OCI-LY3 (cell line): ENCODE measurements at regions not wholly inside any gene's neighbourhood (a gene's known extent, or its start where the extent isn't known, plus 50 kb on each side); places are given as distances from the start of the nearest gene placed in this dataset.
A peak's percentile ranks its signal among the peaks of the same experiment; 100 is the strongest.

Source experiments
- H2AFZ ChIP-seq: fragments of 200-600, 300-600 bp; shearing (Covaris generic); 2 replicates; pipeline ENCODE4 v1.6.0; 2014; ENCODE audit warnings: antibody characterized with exemption, low read depth, low read length
- H3K27ac ChIP-seq: fragments of 200-600, 300-600 bp; sonication (generic); 2 replicates; pipeline ENCODE4 v1.5.1; 2014; ENCODE audit warnings: mild to moderate bottlenecking, low read length, moderate library complexity, mixed read lengths
- H3K27me3 ChIP-seq: fragments of 200-600, 300-600 bp; sonication (generic); 2 replicates; pipeline ENCODE4 v1.6.1; 2014; ENCODE audit warnings: low read depth, low read length, mixed read lengths
- H3K36me3 ChIP-seq: fragments of 200-600, 300-600 bp; sonication (generic); replicated peaks from 2 replicates; pipeline ENCODE3; 2014; ENCODE audit warnings: low read depth, low read length, mixed read lengths
- H3K4me1 ChIP-seq: fragments of 300-600, 200-600 bp; sonication (generic); 2 replicates; pipeline ENCODE4 v1.6.1; 2014; ENCODE audit warnings: low read length, mixed read lengths
- H3K4me2 ChIP-seq: fragments of 200-600, 300-600 bp; sonication (generic); 2 replicates; pipeline ENCODE4 v1.6.1; 2014; ENCODE audit warnings: low read length, mixed read lengths
- H3K4me3 ChIP-seq: fragments of 300-600, 200-600 bp; sonication (generic); 2 replicates; pipeline ENCODE4 v1.5.1; 2014; ENCODE audit warnings: antibody characterized with exemption, mild to moderate bottlenecking, low read length, moderate library complexity
- H3K79me2 ChIP-seq: fragments of 300-600, 200-600 bp; shearing (Covaris generic); 2 replicates; pipeline ENCODE4 v1.6.1; 2014; ENCODE audit warnings: mild to moderate bottlenecking, low read length, mixed read lengths
- H3K9ac ChIP-seq: fragments of 300-600, 200-600 bp; shearing (Covaris generic); 2 replicates; pipeline ENCODE4 v1.6.0; 2014; ENCODE audit warnings: mild to moderate bottlenecking, low read length, moderate library complexity
- H3K9me3 ChIP-seq: fragments of 200-600, 300-600 bp; shearing (Covaris generic); 2 replicates; pipeline ENCODE4 v1.6.1; 2014; ENCODE audit warnings: low read length, mixed read lengths; ENCODE audit not compliant: insufficient read depth
- H4K20me1 ChIP-seq: fragments of 200-600, 300-600 bp; sonication (generic); 2 replicates; pipeline ENCODE4 v1.6.1; 2016; ENCODE audit warnings: low read length, mixed read lengths; ENCODE audit not compliant: insufficient read depth
- EZH2phosphoT487 ChIP-seq: fragments of 200-600 bp; shearing (Covaris generic); IDR thresholded peaks from 2 replicates; pipeline ENCODE4 v1.6.1; 2018; ENCODE audit warnings: antibody characterized with exemption, mixed run types, low read depth
- TF ChIP-seq, protein P1 (sequence below): fragments of 200-600, 300-600 bp; sonication (generic); IDR thresholded peaks from 2 replicates; pipeline ENCODE4 v1.5.1; 2014; ENCODE audit warnings: antibody characterized with exemption, low read length, low read depth

DNA sequence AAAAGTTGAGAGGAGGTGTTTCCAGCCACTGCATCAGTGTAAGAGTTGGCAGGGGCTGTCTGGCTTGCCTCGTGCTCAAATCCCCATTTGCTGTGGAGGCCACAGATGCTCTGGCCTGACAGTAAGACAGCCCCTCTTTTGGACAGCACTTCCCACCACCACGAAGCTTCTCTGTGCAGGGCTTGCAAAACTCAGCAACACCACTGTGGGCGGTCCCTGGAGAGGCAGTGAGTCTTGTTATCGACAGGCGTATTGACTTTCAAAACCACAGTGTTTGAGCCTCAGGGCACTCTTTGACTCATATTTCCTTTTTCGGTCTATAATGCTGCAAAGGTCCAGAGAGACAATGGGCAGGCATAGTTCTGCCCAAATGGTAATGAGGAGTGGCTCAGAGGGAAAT is 539.5 kb downstream of the EBF1 start:
- Histone ChIP-seq H3K9ac (peak overlapping the region; percentile 29), H3K9me3 (0 out of 2 replicates have a peak, but pooled peaks cover 2% of the 10 kb centered on the region), H3K27ac (no peak overlapping the region), H4K20me1 (no peaks in the 10 kb centered on the region), H3K27me3 (peaks cover 14% of the 10 kb centered on the region), H3K4me3 (peak overlapping the region; percentile 64), H3K4me2 (peak overlapping the region; percentile 87), H3K4me1 (peaks cover 43% of the 10 kb centered on the region), H3K36me3 (no peaks in the 10 kb centered on the region), H3K79me2 (no peaks in the 10 kb centered on the region), H2AFZ (no peak overlapping the region)
- no peak for TF ChIP-seq EZH2phosphoT487
- TF ChIP-seq, protein P1, sequence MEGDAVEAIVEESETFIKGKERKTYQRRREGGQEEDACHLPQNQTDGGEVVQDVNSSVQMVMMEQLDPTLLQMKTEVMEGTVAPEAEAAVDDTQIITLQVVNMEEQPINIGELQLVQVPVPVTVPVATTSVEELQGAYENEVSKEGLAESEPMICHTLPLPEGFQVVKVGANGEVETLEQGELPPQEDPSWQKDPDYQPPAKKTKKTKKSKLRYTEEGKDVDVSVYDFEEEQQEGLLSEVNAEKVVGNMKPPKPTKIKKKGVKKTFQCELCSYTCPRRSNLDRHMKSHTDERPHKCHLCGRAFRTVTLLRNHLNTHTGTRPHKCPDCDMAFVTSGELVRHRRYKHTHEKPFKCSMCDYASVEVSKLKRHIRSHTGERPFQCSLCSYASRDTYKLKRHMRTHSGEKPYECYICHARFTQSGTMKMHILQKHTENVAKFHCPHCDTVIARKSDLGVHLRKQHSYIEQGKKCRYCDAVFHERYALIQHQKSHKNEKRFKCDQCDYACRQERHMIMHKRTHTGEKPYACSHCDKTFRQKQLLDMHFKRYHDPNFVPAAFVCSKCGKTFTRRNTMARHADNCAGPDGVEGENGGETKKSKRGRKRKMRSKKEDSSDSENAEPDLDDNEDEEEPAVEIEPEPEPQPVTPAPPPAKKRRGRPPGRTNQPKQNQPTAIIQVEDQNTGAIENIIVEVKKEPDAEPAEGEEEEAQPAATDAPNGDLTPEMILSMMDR, result no peak

DNA sequence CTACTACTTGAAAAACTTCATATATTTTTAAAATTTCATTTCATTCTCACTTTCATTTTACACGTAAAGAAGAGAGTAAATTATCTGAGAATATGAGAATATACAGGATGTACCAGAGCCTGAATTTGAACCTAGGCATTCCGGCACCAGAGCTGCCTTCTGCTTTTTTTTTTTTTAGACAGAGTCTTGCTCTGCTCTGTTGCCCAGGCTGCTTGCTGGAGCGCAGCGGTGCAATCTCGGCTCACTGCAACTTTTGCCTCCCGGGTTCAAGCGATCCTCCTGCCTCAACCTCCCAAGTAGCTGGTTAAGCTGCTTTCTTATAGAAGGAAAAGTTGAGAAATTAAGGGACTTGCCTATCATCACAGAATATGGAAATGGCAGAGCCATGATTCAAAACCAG is 540.1 kb downstream of the EBF1 start:
- H3K4me3 ChIP-seq, result peak overlapping the region; percentile 64
- H3K9me3 ChIP-seq, result 0 out of 2 replicates have a peak, but pooled peaks cover 3% of the 10 kb centered on the region
- TF ChIP-seq, protein P1, result no peak
- TF ChIP-seq EZH2phosphoT487, result no peak
- H3K79me2 ChIP-seq, result no peaks in the 10 kb centered on the region
- peaks cover 14% of the 10 kb centered on the region for H3K27me3 ChIP-seq
- H2AFZ ChIP-seq, result no peak overlapping the region
- peak overlapping the region; percentile 87 for H3K4me2 ChIP-seq
- H4K20me1 ChIP-seq, result no peaks in the 10 kb centered on the region
- H3K4me1 ChIP-seq, result peaks cover 43% of the 10 kb centered on the region
- no peak overlapping the region for H3K27ac ChIP-seq
- peak overlapping the region; percentile 29 for H3K9ac ChIP-seq
- no peaks in the 10 kb centered on the region for H3K36me3 ChIP-seq

DNA sequence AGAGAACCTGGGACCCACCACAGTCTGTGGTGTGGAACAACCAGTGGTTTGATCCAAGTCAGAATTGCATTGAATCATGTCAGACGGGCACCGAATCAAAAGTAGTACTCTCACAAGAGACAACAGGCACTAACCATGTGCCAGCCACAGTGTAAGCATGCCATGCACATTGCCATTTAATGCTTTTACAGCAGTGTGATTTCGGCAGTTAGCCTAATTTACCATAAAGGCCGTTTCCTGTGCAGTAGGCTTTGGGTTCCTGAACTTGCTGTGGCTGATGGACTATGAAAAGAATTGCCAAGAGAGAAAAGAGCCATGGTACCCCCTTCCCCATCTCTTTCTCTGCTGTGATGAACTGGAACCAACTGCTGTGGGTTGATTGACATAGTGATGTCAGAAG is 540.6 kb downstream of the EBF1 start:
- Histone ChIP-seq H3K9me3 (0 out of 2 replicates have a peak, but pooled peaks cover 3% of the 10 kb centered on the region), H3K4me2 (peak overlapping the region; percentile 87), H3K4me1 (peaks cover 42% of the 10 kb centered on the region), H3K4me3 (peak overlapping the region; percentile 64), H3K9ac (peak overlapping the region; percentile 21; the same call in 1 of the 2 replicates), H3K79me2 (no peaks in the 10 kb centered on the region), H2AFZ (no peak overlapping the region), H3K27me3 (peaks cover 14% of the 10 kb centered on the region), H3K27ac (no peak overlapping the region), H4K20me1 (no peaks in the 10 kb centered on the region), H3K36me3 (no peaks in the 10 kb centered on the region)
- no peak for TF ChIP-seq EZH2phosphoT487
- TF ChIP-seq, protein P1, result no peak

DNA sequence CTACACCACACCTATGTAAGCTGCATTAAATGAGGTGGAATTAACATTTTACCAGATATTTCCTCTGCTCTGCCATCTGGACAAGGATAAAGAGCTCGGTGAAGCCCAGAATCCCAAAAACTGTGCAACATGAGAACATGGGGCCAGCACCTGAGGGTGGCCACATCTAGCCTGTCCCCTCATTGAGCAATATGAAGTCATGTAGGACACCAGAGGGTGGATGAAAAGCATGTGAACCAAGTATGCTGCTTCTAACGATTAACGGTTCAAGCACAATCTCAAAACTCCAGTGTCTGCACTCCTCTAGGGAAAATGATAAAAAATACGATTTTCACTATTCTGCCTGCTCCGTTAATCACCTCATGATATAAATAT is 545.8 kb downstream of the EBF1 start:
- no peak for TF ChIP-seq EZH2phosphoT487
- TF ChIP-seq, protein P1, result no peak
- H3K36me3 ChIP-seq, result no peaks in the 10 kb centered on the region
- H4K20me1 ChIP-seq, result no peaks in the 10 kb centered on the region
- H3K9me3 ChIP-seq, result 0 out of 2 replicates have a peak, but pooled peaks cover 3% of the 10 kb centered on the region
- H3K9ac ChIP-seq, result no peak overlapping the region
- no peak overlapping the region for H3K27ac ChIP-seq
- peaks cover 14% of the 10 kb centered on the region for H3K4me1 ChIP-seq
- no peak overlapping the region for H3K4me2 ChIP-seq
- no peak overlapping the region for H3K4me3 ChIP-seq
- no peak overlapping the region for H2AFZ ChIP-seq
- no peaks in the 10 kb centered on the region for H3K79me2 ChIP-seq
- H3K27me3 ChIP-seq, result peaks cover 6% of the 10 kb centered on the region; the same call in 1 of the 2 replicates
